ENCODE measurements at regions not wholly inside any gene's neighbourhood (a gene's known extent, or its start where the extent isn't known, plus 50 kb on each side); places are given as distances from the start of the nearest gene placed in this dataset.

GRCh38 chr12:131609762-131610161 is 101.1 kb upstream of the SFSWAP start:
- Histone ChIP-seq H3K27ac (no peak overlapping the region), H3K36me3 (no peaks in the 10 kb centered on the region), H3K4me3 (no peak overlapping the region), H3K9me3 (no peaks in the 10 kb centered on the region), H3K27me3 (no peaks in the 10 kb centered on the region), H3K4me1 (no peaks in the 10 kb centered on the region)
- DNase-seq, result no peak
- TF ChIP-seq POLR2A (IDR thresholded peaks at IDR 0.05) (no peak), CTCF (IDR thresholded peaks at IDR 0.05) (no peak)

- no peak for DNase-seq
- no peaks in the 10 kb centered on the region for H3K4me1 ChIP-seq
- H3K27me3 ChIP-seq, result no peaks in the 10 kb centered on the region
- H3K4me3 ChIP-seq, result no peak overlapping the region
- H3K36me3 ChIP-seq, result no peaks in the 10 kb centered on the region
- no peak overlapping the region for H3K27ac ChIP-seq
- H3K9me3 ChIP-seq, result no peaks in the 10 kb centered on the region
- TF ChIP-seq CTCF (IDR thresholded peaks at IDR 0.05), result no peak
- TF ChIP-seq POLR2A (IDR thresholded peaks at IDR 0.05), result no peak
Measured at GRCh38 chr12:131610181-131610580, 100.7 kb upstream of the SFSWAP start.

- Histone ChIP-seq H3K27me3 (no peaks in the 10 kb centered on the region), H3K9me3 (no peaks in the 10 kb centered on the region), H3K27ac (no peak overlapping the region), H3K4me3 (no peak overlapping the region), H3K4me1 (no peaks in the 10 kb centered on the region), H3K36me3 (no peaks in the 10 kb centered on the region)
- TF ChIP-seq CTCF (IDR thresholded peaks at IDR 0.05), result no peak
- no peak for TF ChIP-seq POLR2A (IDR thresholded peaks at IDR 0.05)
- DNase-seq, result no peak
Measured at GRCh38 chr12:131610891-131611290, 100.0 kb upstream of the SFSWAP start.

GRCh38 chr12:131611416-131612091 is 99.3 kb upstream of the SFSWAP start:
- Histone ChIP-seq H3K4me1 (no peaks in the 10 kb centered on the region), H3K27ac (no peak overlapping the region), H3K9me3 (no peaks in the 10 kb centered on the region), H3K36me3 (no peaks in the 10 kb centered on the region), H3K4me3 (no peak overlapping the region), H3K27me3 (no peaks in the 10 kb centered on the region)
- TF ChIP-seq POLR2A (IDR thresholded peaks at IDR 0.05) (no peak), CTCF (IDR thresholded peaks at IDR 0.05) (no peak)
- DNase-seq, result no peak

GRCh38 chr12:131612092-131612755 is 98.7 kb upstream of the SFSWAP start:
- H3K27me3 ChIP-seq, result no peaks in the 10 kb centered on the region

More at GRCh38 chr12:131612092-131612755, 98.7 kb upstream of the SFSWAP start:
- H3K36me3 ChIP-seq, result no peaks in the 10 kb centered on the region
- TF ChIP-seq POLR2A (IDR thresholded peaks at IDR 0.05) (no peak), CTCF (IDR thresholded peaks at IDR 0.05) (no peak)
- DNase-seq, result no peak
- H3K9me3 ChIP-seq, result no peaks in the 10 kb centered on the region
- no peak overlapping the region for H3K27ac ChIP-seq
- H3K4me1 ChIP-seq, result no peaks in the 10 kb centered on the region
- no peak overlapping the region for H3K4me3 ChIP-seq
